ENCODE measurements at regions not wholly inside any gene's neighbourhood (a gene's known extent, or its start where the extent isn't known, plus 50 kb on each side); places are given as distances from the start of the nearest gene placed in this dataset.

DNA sequence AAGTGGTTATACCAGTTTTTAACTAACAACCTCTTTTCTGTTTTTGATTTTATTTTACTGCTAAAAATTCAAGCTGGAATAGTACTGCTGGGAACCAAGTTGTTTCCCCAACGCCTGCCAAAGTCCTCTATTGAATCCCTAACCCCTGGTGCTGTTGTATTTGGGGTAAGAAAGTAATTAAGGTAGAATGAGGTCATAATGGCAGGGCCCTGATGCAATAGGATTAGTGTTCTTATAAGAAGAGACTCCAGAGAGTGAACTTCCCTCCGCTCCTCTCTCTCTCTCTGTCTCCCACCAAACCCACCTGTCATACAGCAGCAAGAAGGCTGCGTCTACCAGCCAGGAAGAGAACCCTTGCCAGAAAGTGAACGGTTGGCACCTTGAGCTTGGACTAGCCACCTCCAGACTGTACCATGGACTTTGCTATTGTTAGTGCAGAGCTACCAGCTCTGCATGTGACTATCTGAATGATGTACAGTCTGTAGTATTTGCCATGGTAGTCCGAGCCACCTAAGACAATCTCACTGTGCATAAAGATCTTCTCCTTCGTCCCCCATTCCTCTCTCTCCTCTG is 86.5 kb upstream of the KLF6 start:
- TF ChIP-seq, protein P1, sequence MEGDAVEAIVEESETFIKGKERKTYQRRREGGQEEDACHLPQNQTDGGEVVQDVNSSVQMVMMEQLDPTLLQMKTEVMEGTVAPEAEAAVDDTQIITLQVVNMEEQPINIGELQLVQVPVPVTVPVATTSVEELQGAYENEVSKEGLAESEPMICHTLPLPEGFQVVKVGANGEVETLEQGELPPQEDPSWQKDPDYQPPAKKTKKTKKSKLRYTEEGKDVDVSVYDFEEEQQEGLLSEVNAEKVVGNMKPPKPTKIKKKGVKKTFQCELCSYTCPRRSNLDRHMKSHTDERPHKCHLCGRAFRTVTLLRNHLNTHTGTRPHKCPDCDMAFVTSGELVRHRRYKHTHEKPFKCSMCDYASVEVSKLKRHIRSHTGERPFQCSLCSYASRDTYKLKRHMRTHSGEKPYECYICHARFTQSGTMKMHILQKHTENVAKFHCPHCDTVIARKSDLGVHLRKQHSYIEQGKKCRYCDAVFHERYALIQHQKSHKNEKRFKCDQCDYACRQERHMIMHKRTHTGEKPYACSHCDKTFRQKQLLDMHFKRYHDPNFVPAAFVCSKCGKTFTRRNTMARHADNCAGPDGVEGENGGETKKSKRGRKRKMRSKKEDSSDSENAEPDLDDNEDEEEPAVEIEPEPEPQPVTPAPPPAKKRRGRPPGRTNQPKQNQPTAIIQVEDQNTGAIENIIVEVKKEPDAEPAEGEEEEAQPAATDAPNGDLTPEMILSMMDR (IDR thresholded peaks at IDR 0.05), result no peak
- no peak for TF ChIP-seq EP300 (IDR thresholded peaks at IDR 0.05; ENCODE audit: low read depth)
